ENCODE measurements at regions not wholly inside any gene's neighbourhood (a gene's known extent, or its start where the extent isn't known, plus 50 kb on each side); places are given as distances from the start of the nearest gene placed in this dataset.

- DNase-seq (ENCODE audit: low read depth): no peak
These were observed 138.5 kb upstream of the QRFPR start for GRCh38 chr4:121519236-121519838.

- no peak for DNase-seq (ENCODE audit: low read depth)
These were observed 136.4 kb upstream of the QRFPR start for GRCh38 chr4:121517241-121517640.

GRCh38 chr4:121514443-121514842, 133.6 kb upstream of the QRFPR start:
- DNase-seq (ENCODE audit: low read depth): no peak

GRCh38 chr4:121510341-121510874, 129.6 kb upstream of the QRFPR start:
- no peak for DNase-seq (ENCODE audit: low read depth)

- no peak for DNase-seq (ENCODE audit: low read depth)
These were observed 104.5 kb upstream of the QRFPR start for GRCh38 chr4:121485190-121485804.

GRCh38 chr4:121484633-121485032, 103.8 kb upstream of the QRFPR start:
- DNase-seq (ENCODE audit: low read depth): peak; percentile 8

- DNase-seq (ENCODE audit: low read depth): no peak
These were observed 99.0 kb upstream of the QRFPR start for GRCh38 chr4:121479808-121480207.

- no peak for DNase-seq (ENCODE audit: low read depth)
These were observed 96.7 kb upstream of the QRFPR start for GRCh38 chr4:121477480-121477879.

GRCh38 chr4:121477079-121477478, 96.3 kb upstream of the QRFPR start:
- no peak for DNase-seq (ENCODE audit: low read depth)

- no peak for DNase-seq (ENCODE audit: low read depth)
These were observed 92.3 kb upstream of the QRFPR start for GRCh38 chr4:121472937-121473721.

- DNase-seq (ENCODE audit: low read depth): no peak
These were observed 84.0 kb upstream of the QRFPR start for GRCh38 chr4:121464854-121465253.

- peak; percentile 36 for DNase-seq (ENCODE audit: low read depth)
These were observed 81.9 kb upstream of the QRFPR start for GRCh38 chr4:121462660-121463261.

- no peak for DNase-seq (ENCODE audit: low read depth)
These were observed 78.2 kb upstream of the QRFPR start for GRCh38 chr4:121459026-121459425.

- DNase-seq (ENCODE audit: low read depth): no peak
These were observed 76.6 kb upstream of the QRFPR start for GRCh38 chr4:121457278-121457875.

- no peak for DNase-seq (ENCODE audit: low read depth)
These were observed 74.5 kb upstream of the QRFPR start for GRCh38 chr4:121455285-121455684.

- no peak for DNase-seq (ENCODE audit: low read depth)
These were observed 73.6 kb upstream of the QRFPR start for GRCh38 chr4:121454251-121454979.

- no peak for DNase-seq (ENCODE audit: low read depth)
These were observed 70.5 kb upstream of the QRFPR start for GRCh38 chr4:121451310-121451709.

GRCh38 chr4:121449416-121449815, 68.6 kb upstream of the QRFPR start:
- no peak for DNase-seq (ENCODE audit: low read depth)

GRCh38 chr4:121448231-121448630, 67.4 kb upstream of the QRFPR start:
- DNase-seq (ENCODE audit: low read depth): no peak

GRCh38 chr4:121439669-121440068, 58.9 kb upstream of the QRFPR start:
- no peak for DNase-seq (ENCODE audit: low read depth)
